Glutamatergic neuron (in vitro differentiated cells): ENCODE measurements at regions not wholly inside any gene's neighbourhood (a gene's known extent, or its start where the extent isn't known, plus 50 kb on each side); places are given as distances from the start of the nearest gene placed in this dataset.

Experiments used
- DNase-seq: peaks from one replicate; pipeline ENCODE4 v3.0.0; 2022
- H3K27ac Mint-ChIP-seq: one replicate; pipeline ENCODE4 v1.8.0; 2020; ENCODE audit warnings: mild to moderate bottlenecking, mixed read lengths, inconsistent platforms; ENCODE audit not compliant: unreplicated experiment
- H3K27me3 Mint-ChIP-seq: one replicate; pipeline ENCODE4 v1.8.0; 2020; ENCODE audit warnings: mild to moderate bottlenecking, moderate library complexity, mixed read lengths, inconsistent platforms; ENCODE audit not compliant: unreplicated experiment
- H3K36me3 Mint-ChIP-seq: one replicate; pipeline ENCODE4 v1.8.0; 2020; ENCODE audit warnings: mild to moderate bottlenecking, mixed read lengths, inconsistent platforms; ENCODE audit not compliant: unreplicated experiment
- H3K4me1 Mint-ChIP-seq: one replicate; pipeline ENCODE4 v1.8.0; 2020; ENCODE audit warnings: mild to moderate bottlenecking, low read depth, mixed read lengths, inconsistent platforms; ENCODE audit not compliant: unreplicated experiment
- H3K4me3 Mint-ChIP-seq: one replicate; pipeline ENCODE4 v1.8.0; 2020; ENCODE audit warnings: mild to moderate bottlenecking, mixed read lengths, inconsistent platforms; ENCODE audit not compliant: unreplicated experiment
- H3K9me3 Mint-ChIP-seq: one replicate; pipeline ENCODE4 v1.8.0; 2020; ENCODE audit warnings: mild to moderate bottlenecking, moderate library complexity, mixed read lengths, inconsistent platforms; ENCODE audit not compliant: unreplicated experiment
- CTCF ChIP-seq: fragments of 200-600 bp; sonication (generic); IDR thresholded peaks from one replicate; pipeline ENCODE4 v1.5.0; 2021; ENCODE audit not compliant: partially characterized antibody, unreplicated experiment

- Mint-ChIP-seq H3K27me3 (no peaks in the 10 kb centered on the region), H3K4me3 (no peak overlapping the region), H3K9me3 (no peaks in the 10 kb centered on the region), H3K27ac (no peak overlapping the region), H3K4me1 (peaks cover 4% of the 10 kb centered on the region), H3K36me3 (no peaks in the 10 kb centered on the region)
- DNase-seq = no peak
- TF ChIP-seq CTCF = no peak
Observed at GRCh38 chr2:145119225-145119624, 599.3 kb upstream of the ZEB2 start.

- Mint-ChIP-seq H3K27me3 (no peaks in the 10 kb centered on the region), H3K9me3 (no peaks in the 10 kb centered on the region), H3K4me3 (no peak overlapping the region), H3K4me1 (peaks cover 9% of the 10 kb centered on the region), H3K36me3 (no peaks in the 10 kb centered on the region), H3K27ac (no peak overlapping the region)
- no peak for TF ChIP-seq CTCF
- no peak for DNase-seq
Observed at GRCh38 chr2:145116834-145117725, 597.2 kb upstream of the ZEB2 start.

GRCh38 chr2:145116056-145116455, 596.1 kb upstream of the ZEB2 start:
- no peak for DNase-seq
- Mint-ChIP-seq H3K9me3 (peaks cover 2% of the 10 kb centered on the region), H3K4me3 (no peak overlapping the region), H3K4me1 (peaks cover 9% of the 10 kb centered on the region), H3K27me3 (no peaks in the 10 kb centered on the region), H3K36me3 (no peaks in the 10 kb centered on the region), H3K27ac (no peak overlapping the region)
- TF ChIP-seq CTCF = no peak

- Mint-ChIP-seq H3K4me3 (no peak overlapping the region), H3K9me3 (peaks cover 2% of the 10 kb centered on the region), H3K4me1 (peaks cover 9% of the 10 kb centered on the region), H3K27ac (no peak overlapping the region), H3K27me3 (no peaks in the 10 kb centered on the region), H3K36me3 (no peaks in the 10 kb centered on the region)
- TF ChIP-seq CTCF = no peak
- DNase-seq = no peak
Observed at GRCh38 chr2:145114726-145115125, 594.8 kb upstream of the ZEB2 start.

GRCh38 chr2:145112467-145112866, 592.5 kb upstream of the ZEB2 start:
- Mint-ChIP-seq H3K9me3 (peaks cover 2% of the 10 kb centered on the region), H3K4me3 (no peak overlapping the region), H3K27ac (no peak overlapping the region), H3K27me3 (peaks cover 2% of the 10 kb centered on the region), H3K36me3 (no peaks in the 10 kb centered on the region), H3K4me1 (peaks cover 20% of the 10 kb centered on the region)
- TF ChIP-seq CTCF = no peak
- DNase-seq = no peak
